GM12878 (cell line): ENCODE measurements at regions not wholly inside any gene's neighbourhood (a gene's known extent, or its start where the extent isn't known, plus 50 kb on each side); places are given as distances from the start of the nearest gene placed in this dataset.

Experiments used
- BCL3 ChIP-seq: IDR thresholded peaks from 2 replicates; pipeline ENCODE4 v1.6.1; 2011; ENCODE audit warnings: borderline replicate concordance, low read depth, mild to moderate bottlenecking, moderate library complexity, low read length; ENCODE audit not compliant: insufficient read depth, poor library complexity, severe bottlenecking
- IRF4 ChIP-seq: IDR thresholded peaks from 2 replicates; pipeline ENCODE4 v1.6.1; 2011; ENCODE audit warnings: low read depth, low read length
- LARP7 ChIP-seq: fragments of 450-650 bp; IDR thresholded peaks from 2 replicates; pipeline ENCODE4 v1.6.1; 2017; ENCODE audit warnings: mild to moderate bottlenecking
- POLR2AphosphoS5 ChIP-seq: IDR thresholded peaks from 2 replicates; pipeline ENCODE4 v1.6.1; 2011; ENCODE audit warnings: mild to moderate bottlenecking, low read length, inconsistent platforms
- TCF12 ChIP-seq: IDR thresholded peaks from 2 replicates; pipeline ENCODE4 v1.6.1; 2011; ENCODE audit warnings: low read depth, mild to moderate bottlenecking, low read length

GRCh38 chrX:57984620-57985019, 74.4 kb upstream of the ZXDA start:
- no peak for TF ChIP-seq IRF4
- TF ChIP-seq TCF12, result no peak
- no peak for TF ChIP-seq BCL3
- TF ChIP-seq LARP7, result no peak
- TF ChIP-seq POLR2AphosphoS5, result no peak
